Neural cell (in vitro differentiated cells): ENCODE measurements at regions not wholly inside any gene's neighbourhood (a gene's known extent, or its start where the extent isn't known, plus 50 kb on each side); places are given as distances from the start of the nearest gene placed in this dataset.

ENCODE experiments used
- H2AFZ ChIP-seq: fragments of 200-600, 300-800 bp; sonication (generic), shearing (Covaris generic); 2 replicates; pipeline ENCODE4 v1.6.0; 2014; ENCODE audit warnings: low read depth, mild to moderate bottlenecking, antibody characterized with exemption, low read length, moderate library complexity
- H3F3A ChIP-seq: fragments of 200-600 bp; shearing (Covaris generic); 2 replicates; pipeline ENCODE4 v1.6.1; 2016; ENCODE audit warnings: mild to moderate bottlenecking, moderate library complexity, mixed read lengths, antibody characterized with exemption, low read length; ENCODE audit not compliant: insufficient read depth, poor library complexity, severe bottlenecking
- H3K27ac ChIP-seq: fragments of 200-600, 300-800 bp; sonication (generic), shearing (Covaris generic); 2 replicates; pipeline ENCODE4 v1.5.1; 2014; ENCODE audit warnings: mild to moderate bottlenecking, low read length, moderate library complexity
- H3K27me3 ChIP-seq: fragments of 300-800, 200-600 bp; sonication (generic), shearing (Covaris generic); 2 replicates; pipeline ENCODE4 v1.6.0; 2014; ENCODE audit warnings: mild to moderate bottlenecking, low read depth, low read length, moderate library complexity; ENCODE audit not compliant: insufficient read depth
- H3K36me3 ChIP-seq: fragments of 300-800, 200-600 bp; sonication (generic), shearing (Covaris generic); 2 replicates; pipeline ENCODE4 v1.5.1; 2014; ENCODE audit warnings: mild to moderate bottlenecking, antibody characterized with exemption, low read length, moderate library complexity; ENCODE audit not compliant: insufficient read depth
- H3K4me2 ChIP-seq: fragments of 300-800, 200-600 bp; sonication (generic), shearing (Covaris generic); 2 replicates; pipeline ENCODE4 v1.6.0; 2014; ENCODE audit warnings: mild to moderate bottlenecking, low read length
- H3K4me3 ChIP-seq: fragments of 300-800, 200-600 bp; sonication (generic), shearing (Covaris generic); 2 replicates; pipeline ENCODE4 v1.5.1; 2014; ENCODE audit warnings: mild to moderate bottlenecking, low read length, moderate library complexity
- H3K79me2 ChIP-seq: fragments of 200-600 bp; shearing (Covaris generic); replicated peaks from 2 replicates; pipeline ENCODE4 v1.6.0; 2014; ENCODE audit warnings: mild to moderate bottlenecking, low read length, moderate library complexity; ENCODE audit not compliant: insufficient read depth
- H3K9ac ChIP-seq: fragments of 300-800, 200-600 bp; sonication (generic), shearing (Covaris generic); 2 replicates; pipeline ENCODE4 v1.6.1; 2016; ENCODE audit warnings: mild to moderate bottlenecking, low read length, mixed read lengths
- H3K9me2 ChIP-seq: fragments of 200-600 bp; shearing (Covaris generic); 2 replicates; pipeline ENCODE4 v1.6.1; 2016; ENCODE audit warnings: mild to moderate bottlenecking, low read length, mixed read lengths; ENCODE audit not compliant: insufficient read depth
- H3K9me3 ChIP-seq: fragments of 200-600, 300-800 bp; sonication (generic), shearing (Covaris generic); 2 replicates; pipeline ENCODE4 v1.6.1; 2016; ENCODE audit warnings: mild to moderate bottlenecking, mixed run types, low read length, moderate library complexity, mixed read lengths
- H4K20me1 ChIP-seq: fragments of 200-600 bp; shearing (Covaris generic); 2 replicates; pipeline ENCODE4 v1.6.1; 2016; ENCODE audit warnings: mild to moderate bottlenecking, mixed run types; ENCODE audit not compliant: insufficient read depth
- CTCF ChIP-seq: fragments of 450-650 bp; IDR thresholded peaks from 2 replicates; pipeline ENCODE4 v1.5.1; 2014; ENCODE audit warnings: antibody characterized with exemption, mild to moderate bottlenecking, moderate library complexity; ENCODE audit not compliant: poor library complexity, severe bottlenecking
- EZH2 ChIP-seq: fragments of 200-600, 300-800 bp; shearing (Covaris generic), sonication (generic); IDR thresholded peaks from 2 replicates; pipeline ENCODE4 v1.6.1; 2014; ENCODE audit warnings: antibody characterized with exemption, low read length, borderline replicate concordance, mild to moderate bottlenecking; ENCODE audit not compliant: insufficient read depth, poor library complexity, severe bottlenecking
- MXI1 ChIP-seq: fragments of 450-650 bp; conservative IDR thresholded peaks from 2 replicates; pipeline ENCODE4 v1.6.1; 2014; ENCODE audit warnings: antibody characterized with exemption, mild to moderate bottlenecking; ENCODE audit not compliant: poor library complexity, severe bottlenecking
- RAD21 ChIP-seq: fragments of 450-650 bp; conservative IDR thresholded peaks from 2 replicates; pipeline ENCODE4 v1.6.1; 2014; ENCODE audit warnings: antibody characterized with exemption, mild to moderate bottlenecking, moderate library complexity
- REST ChIP-seq: IDR thresholded peaks from 2 replicates; pipeline ENCODE4 v1.6.1; 2012; ENCODE audit warnings: borderline replicate concordance
- SMC3 ChIP-seq: fragments of 450-650 bp; conservative IDR thresholded peaks from 2 replicates; pipeline ENCODE4 v1.6.1; 2014; ENCODE audit warnings: antibody characterized with exemption, mild to moderate bottlenecking, moderate library complexity; ENCODE audit not compliant: poor library complexity

- H3K4me3 ChIP-seq = no peak overlapping the region
- H3F3A ChIP-seq = no peaks in the 10 kb centered on the region
- TF ChIP-seq RAD21 (no peak), REST (no peak), SMC3 (no peak), CTCF (no peak), EZH2 (no peak), MXI1 (no peak)
- H3K9me3 ChIP-seq = no peaks in the 10 kb centered on the region
- H3K27me3 ChIP-seq = no peaks in the 10 kb centered on the region
- no peak overlapping the region for H2AFZ ChIP-seq
- no peak overlapping the region for H3K9ac ChIP-seq
- H3K79me2 ChIP-seq = no peaks in the 10 kb centered on the region
- H3K4me2 ChIP-seq = no peak overlapping the region
- H4K20me1 ChIP-seq = no peaks in the 10 kb centered on the region
- no peak overlapping the region for H3K27ac ChIP-seq
- H3K9me2 ChIP-seq = no peaks in the 10 kb centered on the region
- H3K36me3 ChIP-seq = no peaks in the 10 kb centered on the region
Observed at GRCh38 chr2:217360111-217360510, 500.2 kb upstream of the TNP1 start.

GRCh38 chr2:217357886-217358620, 498.2 kb upstream of the TNP1 start:
- H3K9me2 ChIP-seq = no peaks in the 10 kb centered on the region
- no peaks in the 10 kb centered on the region for H3K36me3 ChIP-seq
- no peak overlapping the region for H2AFZ ChIP-seq
- no peak overlapping the region for H3K9ac ChIP-seq
- TF ChIP-seq REST = no peak
- no peak for TF ChIP-seq SMC3
- no peaks in the 10 kb centered on the region for H3K27me3 ChIP-seq
- H3K4me3 ChIP-seq = no peak overlapping the region
- no peaks in the 10 kb centered on the region for H4K20me1 ChIP-seq
- no peaks in the 10 kb centered on the region for H3K79me2 ChIP-seq
- no peak overlapping the region for H3K4me2 ChIP-seq
- no peak overlapping the region for H3K27ac ChIP-seq
- no peaks in the 10 kb centered on the region for H3K9me3 ChIP-seq
- no peaks in the 10 kb centered on the region for H3F3A ChIP-seq
